ENCODE measurements at regions not wholly inside any gene's neighbourhood (a gene's known extent, or its start where the extent isn't known, plus 50 kb on each side); places are given as distances from the start of the nearest gene placed in this dataset.

GRCh38 chr6:153357391-153357790 is 226.3 kb upstream of the RGS17 start:
- no peak for TF ChIP-seq GATA3 (IDR thresholded peaks at IDR 0.05; ENCODE audit: low read depth, low read length)
- no peak for TF ChIP-seq GATA2 (IDR thresholded peaks at IDR 0.05; ENCODE audit: low read depth, low read length)

- TF ChIP-seq GATA3 (IDR thresholded peaks at IDR 0.05; ENCODE audit: low read depth, low read length) (no peak), GATA2 (IDR thresholded peaks at IDR 0.05; ENCODE audit: low read depth, low read length) (no peak)
These were observed 209.5 kb upstream of the RGS17 start for GRCh38 chr6:153340568-153340967.

DNA sequence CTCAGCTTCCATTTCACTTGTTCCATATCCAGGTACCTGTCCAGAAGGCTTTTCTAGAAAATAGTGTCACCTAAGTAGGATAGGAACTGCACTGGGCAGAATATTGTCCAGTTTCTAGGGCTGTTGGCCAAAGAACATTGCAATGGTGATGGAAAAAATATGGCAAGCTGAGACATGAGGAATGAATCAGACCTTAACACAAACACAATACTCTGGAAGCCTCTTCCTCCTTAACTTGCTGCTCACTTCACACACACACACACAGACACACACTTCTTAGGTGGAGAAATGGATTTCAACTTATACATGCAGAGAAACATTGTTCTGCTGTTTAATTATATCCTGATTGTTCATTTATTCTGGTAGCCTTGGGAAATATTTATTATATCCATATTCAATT is 203.0 kb upstream of the RGS17 start:
- TF ChIP-seq GATA2 (IDR thresholded peaks at IDR 0.05; ENCODE audit: low read depth, low read length) (no peak), GATA3 (IDR thresholded peaks at IDR 0.05; ENCODE audit: low read depth, low read length) (no peak)

- no peak for TF ChIP-seq GATA3 (IDR thresholded peaks at IDR 0.05; ENCODE audit: low read depth, low read length)
- TF ChIP-seq GATA2 (IDR thresholded peaks at IDR 0.05; ENCODE audit: low read depth, low read length): no peak
These were observed 197.1 kb upstream of the RGS17 start for GRCh38 chr6:153328194-153328593.

DNA sequence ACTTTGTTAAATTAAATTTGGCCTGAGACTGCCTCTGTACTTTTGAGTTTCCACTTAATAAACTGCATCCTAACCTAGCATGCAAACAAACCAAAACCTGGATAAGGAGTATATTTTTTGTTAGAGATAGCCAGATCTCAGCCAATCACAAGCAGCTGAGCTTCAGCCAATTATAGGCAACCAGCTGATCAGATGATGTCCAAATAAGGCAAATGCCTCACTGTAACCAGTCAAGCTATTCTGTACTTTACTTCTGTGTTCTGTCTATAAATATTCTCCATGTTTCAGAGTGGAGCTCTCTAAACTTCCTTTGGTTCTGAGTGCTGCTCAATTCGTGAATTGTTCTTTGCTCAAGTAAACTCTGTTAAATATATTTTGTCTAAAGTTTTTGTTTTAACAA is 194.6 kb upstream of the RGS17 start:
- TF ChIP-seq GATA2 (IDR thresholded peaks at IDR 0.05; ENCODE audit: low read depth, low read length): no peak
- TF ChIP-seq GATA3 (IDR thresholded peaks at IDR 0.05; ENCODE audit: low read depth, low read length): no peak

GRCh38 chr6:153312634-153313033 is 181.6 kb upstream of the RGS17 start:
- TF ChIP-seq GATA3 (IDR thresholded peaks at IDR 0.05; ENCODE audit: low read depth, low read length) (no peak), GATA2 (IDR thresholded peaks at IDR 0.05; ENCODE audit: low read depth, low read length) (0 out of 2 replicates have a peak, but pooled peaks have one; percentile 10)

DNA sequence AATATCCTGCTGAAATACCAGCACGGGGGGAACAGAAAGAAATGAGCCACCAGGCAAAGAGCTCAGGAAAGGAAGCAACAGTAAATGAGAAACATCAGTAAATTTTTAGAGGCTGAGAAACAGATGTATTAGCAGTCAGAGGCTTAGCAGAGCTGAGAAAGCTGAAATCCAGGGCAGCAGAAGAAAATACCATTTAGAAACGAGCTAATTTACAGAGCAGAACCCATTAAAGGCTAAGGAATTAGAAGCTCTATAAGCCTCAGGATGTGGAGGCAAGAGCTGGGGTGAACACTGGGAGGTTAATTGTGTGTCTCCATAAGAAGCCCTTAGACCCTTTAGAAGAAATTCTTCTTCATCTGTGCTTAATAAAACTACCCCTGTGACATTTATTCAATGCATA is 178.6 kb upstream of the RGS17 start:
- TF ChIP-seq GATA2 (IDR thresholded peaks at IDR 0.05; ENCODE audit: low read depth, low read length) (no peak), GATA3 (IDR thresholded peaks at IDR 0.05; ENCODE audit: low read depth, low read length) (no peak)

- TF ChIP-seq GATA2 (IDR thresholded peaks at IDR 0.05; ENCODE audit: low read depth, low read length): no peak
- TF ChIP-seq GATA3 (IDR thresholded peaks at IDR 0.05; ENCODE audit: low read depth, low read length): no peak
These were observed 171.1 kb upstream of the RGS17 start for GRCh38 chr6:153302133-153302532.

DNA sequence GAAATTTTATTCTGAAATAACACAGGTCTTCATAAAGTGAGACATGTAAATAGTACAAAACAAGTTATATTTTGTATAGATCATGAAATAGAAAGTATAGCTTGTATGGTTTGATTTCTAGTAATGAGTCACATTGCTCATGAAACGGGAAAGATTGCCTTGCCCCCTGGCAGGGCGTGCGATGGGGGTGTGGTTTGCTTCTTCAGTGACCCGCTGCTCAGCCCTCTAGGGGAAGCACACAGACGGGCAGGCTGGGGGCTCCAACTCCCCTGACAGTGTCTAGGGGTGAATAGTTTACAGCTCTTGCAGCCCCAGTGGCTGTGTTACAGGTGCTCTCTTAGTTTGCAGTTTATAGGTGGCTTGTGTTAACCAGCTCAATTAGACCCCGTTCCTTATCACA is 170.5 kb upstream of the RGS17 start:
- TF ChIP-seq GATA2 (IDR thresholded peaks at IDR 0.05; ENCODE audit: low read depth, low read length) (no peak), GATA3 (IDR thresholded peaks at IDR 0.05; ENCODE audit: low read depth, low read length) (no peak)

DNA sequence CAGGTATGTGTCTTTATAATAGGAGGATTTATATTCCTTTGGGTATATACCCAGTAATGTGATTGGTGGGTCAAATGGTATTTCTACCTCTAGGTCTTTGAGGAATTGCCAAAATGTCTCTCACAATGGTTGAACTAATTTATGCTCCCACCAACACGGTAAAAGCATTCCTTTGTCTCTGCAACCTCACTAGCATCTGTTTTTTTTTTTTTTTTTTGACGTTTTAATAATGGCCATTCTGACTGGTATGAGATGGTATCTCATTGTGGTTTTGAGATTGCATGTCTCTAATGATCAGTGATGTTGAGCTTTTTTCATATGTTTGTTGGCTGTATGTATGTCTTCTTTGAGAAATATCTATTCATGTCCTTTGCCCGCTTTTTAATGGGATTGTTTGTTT is 144.9 kb upstream of the RGS17 start:
- no peak for TF ChIP-seq GATA2 (IDR thresholded peaks at IDR 0.05; ENCODE audit: low read depth, low read length)
- TF ChIP-seq GATA3 (IDR thresholded peaks at IDR 0.05; ENCODE audit: low read depth, low read length): no peak

GRCh38 chr6:153272201-153272980 is 141.3 kb upstream of the RGS17 start:
- TF ChIP-seq GATA3 (IDR thresholded peaks at IDR 0.05; ENCODE audit: low read depth, low read length) (no peak), GATA2 (IDR thresholded peaks at IDR 0.05; ENCODE audit: low read depth, low read length) (no peak)

DNA sequence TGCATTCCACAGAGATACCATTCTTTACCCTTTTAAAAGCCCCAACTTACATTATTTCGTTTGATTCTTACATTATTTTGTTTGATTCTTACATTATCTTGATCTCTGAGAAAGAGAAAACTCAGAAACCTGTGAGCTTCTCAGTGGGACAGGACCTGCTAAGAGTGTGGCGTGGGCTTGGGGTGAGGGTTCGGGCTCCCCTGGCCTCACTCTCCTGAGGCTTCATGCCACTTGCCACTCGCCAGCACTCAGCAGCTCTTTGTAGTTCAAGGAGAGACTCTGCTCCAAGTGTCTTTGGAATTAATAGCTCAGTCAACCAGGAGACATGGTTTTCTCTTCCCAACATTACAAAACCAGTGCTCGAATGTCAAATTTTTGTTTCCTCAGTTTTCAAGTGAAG is 132.4 kb upstream of the RGS17 start:
- no peak for TF ChIP-seq GATA3 (IDR thresholded peaks at IDR 0.05; ENCODE audit: low read depth, low read length)
- TF ChIP-seq GATA2 (IDR thresholded peaks at IDR 0.05; ENCODE audit: low read depth, low read length): no peak

DNA sequence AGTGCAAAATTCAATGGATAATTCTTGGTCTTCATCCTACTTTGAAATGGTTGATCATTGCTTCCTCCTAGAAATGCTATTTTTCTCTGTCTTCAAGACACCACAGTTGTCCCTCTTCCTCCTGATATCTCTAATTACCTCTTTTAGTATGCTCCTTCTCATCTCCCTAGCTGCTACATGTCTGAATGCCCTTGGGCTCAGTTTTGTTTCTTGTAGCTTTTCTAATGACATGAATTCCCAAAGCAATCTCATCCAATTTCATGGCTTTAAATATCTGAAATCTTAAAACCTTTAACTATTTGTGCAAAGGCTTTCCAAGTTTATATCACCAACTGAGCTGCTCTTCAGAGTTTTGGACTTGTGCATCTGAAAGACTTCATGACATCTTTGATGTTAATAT is 120.2 kb upstream of the RGS17 start:
- TF ChIP-seq GATA3 (IDR thresholded peaks at IDR 0.05; ENCODE audit: low read depth, low read length): no peak
- TF ChIP-seq GATA2 (IDR thresholded peaks at IDR 0.05; ENCODE audit: low read depth, low read length): no peak

DNA sequence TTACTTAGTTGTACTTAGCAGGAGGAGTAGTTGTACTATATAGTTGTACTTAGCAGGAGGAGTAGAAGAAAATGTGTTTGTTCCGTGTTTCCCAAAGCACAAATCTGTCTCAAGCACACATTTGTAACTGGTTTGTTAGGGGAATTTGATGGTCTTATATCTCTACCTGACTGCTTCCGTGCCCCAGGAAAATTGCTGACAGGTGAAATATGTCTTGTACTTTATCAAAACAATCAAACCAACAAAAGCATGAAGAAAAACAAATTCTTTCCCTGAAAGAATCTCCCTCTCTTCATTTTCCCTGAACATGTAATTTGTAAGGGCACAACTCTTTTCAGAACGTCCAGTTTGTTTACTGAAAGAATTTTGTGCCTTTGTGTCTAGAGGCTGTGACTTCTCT is 106.6 kb upstream of the RGS17 start:
- TF ChIP-seq GATA2 (IDR thresholded peaks at IDR 0.05; ENCODE audit: low read depth, low read length): no peak
- TF ChIP-seq GATA3 (IDR thresholded peaks at IDR 0.05; ENCODE audit: low read depth, low read length): no peak

DNA sequence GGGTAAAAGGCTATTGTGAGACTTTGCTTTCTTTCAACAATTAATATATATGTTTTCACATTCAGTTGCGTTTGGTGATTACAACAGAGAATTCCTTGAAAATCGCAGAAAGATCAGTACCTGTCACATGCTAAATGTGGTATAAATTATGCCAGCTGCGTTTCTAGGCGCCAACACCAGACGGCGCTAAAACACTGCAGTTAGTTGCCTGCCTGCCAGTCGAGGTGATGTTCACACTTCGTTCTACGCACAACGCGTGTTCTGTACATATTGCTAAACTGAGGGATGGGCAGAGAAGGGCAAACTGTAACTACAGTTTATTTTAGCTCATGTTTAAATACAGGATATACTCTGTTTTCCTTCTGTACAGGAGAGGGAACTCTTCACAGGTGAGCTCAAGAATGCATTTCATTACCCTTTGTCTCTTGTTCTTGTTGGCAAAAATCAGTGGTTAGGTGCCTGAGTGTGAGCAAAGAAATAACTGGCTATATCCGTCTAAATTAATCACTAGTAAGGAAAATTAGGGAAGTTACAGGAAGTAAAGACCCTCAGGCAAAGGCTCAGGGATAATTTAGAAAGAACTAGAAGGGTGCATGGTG is 100.1 kb upstream of the RGS17 start:
- TF ChIP-seq GATA3 (IDR thresholded peaks at IDR 0.05; ENCODE audit: low read depth, low read length) (no peak), GATA2 (IDR thresholded peaks at IDR 0.05; ENCODE audit: low read depth, low read length) (no peak)

Measured in SH-SY5Y (cell line).